ENCODE measurements at regions not wholly inside any gene's neighbourhood (a gene's known extent, or its start where the extent isn't known, plus 50 kb on each side); places are given as distances from the start of the nearest gene placed in this dataset.

GRCh38 chr1:67883069-67883468 lies 49.8 kb upstream of the GNG12 start:
- BruUV-seq (replicated peaks): no TSS peak
- TF ChIP-seq, protein P1, sequence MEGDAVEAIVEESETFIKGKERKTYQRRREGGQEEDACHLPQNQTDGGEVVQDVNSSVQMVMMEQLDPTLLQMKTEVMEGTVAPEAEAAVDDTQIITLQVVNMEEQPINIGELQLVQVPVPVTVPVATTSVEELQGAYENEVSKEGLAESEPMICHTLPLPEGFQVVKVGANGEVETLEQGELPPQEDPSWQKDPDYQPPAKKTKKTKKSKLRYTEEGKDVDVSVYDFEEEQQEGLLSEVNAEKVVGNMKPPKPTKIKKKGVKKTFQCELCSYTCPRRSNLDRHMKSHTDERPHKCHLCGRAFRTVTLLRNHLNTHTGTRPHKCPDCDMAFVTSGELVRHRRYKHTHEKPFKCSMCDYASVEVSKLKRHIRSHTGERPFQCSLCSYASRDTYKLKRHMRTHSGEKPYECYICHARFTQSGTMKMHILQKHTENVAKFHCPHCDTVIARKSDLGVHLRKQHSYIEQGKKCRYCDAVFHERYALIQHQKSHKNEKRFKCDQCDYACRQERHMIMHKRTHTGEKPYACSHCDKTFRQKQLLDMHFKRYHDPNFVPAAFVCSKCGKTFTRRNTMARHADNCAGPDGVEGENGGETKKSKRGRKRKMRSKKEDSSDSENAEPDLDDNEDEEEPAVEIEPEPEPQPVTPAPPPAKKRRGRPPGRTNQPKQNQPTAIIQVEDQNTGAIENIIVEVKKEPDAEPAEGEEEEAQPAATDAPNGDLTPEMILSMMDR (IDR thresholded peaks at IDR 0.05; ENCODE audit: unreplicated experiment): no peak
- Mint-ChIP-seq H3K4me1 (ENCODE audit: insufficient read depth, unreplicated experiment) (peaks cover 29% of the 10 kb centered on the region), H3K9me3 (ENCODE audit: unreplicated experiment) (no peaks in the 10 kb centered on the region), H3K27ac (ENCODE audit: low read depth, unreplicated experiment) (peak overlapping the region; percentile 13), H3K4me3 (ENCODE audit: unreplicated experiment) (no peak overlapping the region), H3K27me3 (ENCODE audit: insufficient read depth, unreplicated experiment) (no peaks in the 10 kb centered on the region), H3K36me3 (ENCODE audit: insufficient read depth, unreplicated experiment) (no peaks in the 10 kb centered on the region)
- DNase-seq (ENCODE audit: unreplicated experiment): peak; percentile 58
- intact Hi-C loops (cut with micrococcal nuclease): no loop called here
- POLR2A ChIA-PET: no interaction called here
- CTCF ChIA-PET: no interaction called here

Data from MCF 10A (cell line).